ENCODE measurements at regions not wholly inside any gene's neighbourhood (a gene's known extent, or its start where the extent isn't known, plus 50 kb on each side); places are given as distances from the start of the nearest gene placed in this dataset.

GRCh38 chr12:78501825-78502224 lies 362.7 kb upstream of the SYT1 start:
- H3K4me1 ChIP-seq, result no peaks in the 10 kb centered on the region
- no peak overlapping the region for H3K4me3 ChIP-seq
- no peak for FAIRE-seq
- no peak overlapping the region for H3K4me2 ChIP-seq
- ATAC-seq, result no peak
- WGBS (ENCODE audit: missing lambda C conversion rate), result 47% methylated on average over 2 of the region's 2 CpGs
- DNase-seq (ENCODE audit: low read depth in 1 of 2, low spot score in 1 of 2), result no peak
- ChIA-PET CTCF (no interaction called here), POLR2A (no interaction called here)
- H3K27ac ChIP-seq, result no peak overlapping the region
- no peaks in the 10 kb centered on the region for H3K9me3 ChIP-seq
- no peak for TF ChIP-seq SREBF2 (IDR thresholded peaks at IDR 0.05)
- TF ChIP-seq CBX8 (IDR thresholded peaks at IDR 0.05), result no peak
- TF ChIP-seq CEBPB (IDR thresholded peaks at IDR 0.05), result no peak
- no peak for TF ChIP-seq MAZ (IDR thresholded peaks at IDR 0.05; ENCODE audit: borderline replicate concordance, low read depth, low read length)
- TF ChIP-seq PHF8 (IDR thresholded peaks at IDR 0.05; ENCODE audit: borderline replicate concordance, low read depth), result no peak
- TF ChIP-seq MYC (IDR thresholded peaks at IDR 0.05; ENCODE audit: borderline replicate concordance, low read length), result no peak
- no peak for TF ChIP-seq BHLHE40 (IDR thresholded peaks at IDR 0.05; ENCODE audit: low read depth, low read length)
- TF ChIP-seq BCL3 (IDR thresholded peaks at IDR 0.05), result no peak
- TF ChIP-seq E2F6 (IDR thresholded peaks at IDR 0.05; ENCODE audit: borderline replicate concordance, low read depth), result no peak
- TF ChIP-seq KDM1A (IDR thresholded peaks at IDR 0.05; ENCODE audit: low read depth), result no peak
- no peak for TF ChIP-seq POLR2A (IDR thresholded peaks at IDR 0.05; ENCODE audit: low read length)
- TF ChIP-seq MAFK (IDR thresholded peaks at IDR 0.05; ENCODE audit: partially characterized antibody), result no peak
- TF ChIP-seq ZNF302 (CRISPR knock-in tag; IDR thresholded peaks at IDR 0.05), result no peak
- no peak for TF ChIP-seq ELK1 (IDR thresholded peaks at IDR 0.05; ENCODE audit: low read depth, low read length)
- TF ChIP-seq HOXB13 (CRISPR knock-in tag; IDR thresholded peaks at IDR 0.05; ENCODE audit: low read depth), result no peak
- no peak for TF ChIP-seq CBX2 (IDR thresholded peaks at IDR 0.05; ENCODE audit: borderline replicate concordance, low read depth)
- TF ChIP-seq TP53 (CRISPR knock-in tag; IDR thresholded peaks at IDR 0.05), result no peak

- ChIA-PET POLR2A (no interaction called here), CTCF (no interaction called here)
- 50% methylated on average over 3 of the region's 4 CpGs for WGBS (ENCODE audit: missing lambda C conversion rate)
- Histone ChIP-seq H3K4me3 (no peak overlapping the region), H3K4me2 (no peak overlapping the region), H3K9me3 (no peaks in the 10 kb centered on the region; the same call in 2 of the 3 replicates), H3K27ac (no peak overlapping the region), H3K4me1 (no peaks in the 10 kb centered on the region)
- ATAC-seq (no peak), DNase-seq (ENCODE audit: low read depth in 1 of 2, low spot score in 1 of 2) (no peak), FAIRE-seq (no peak)
- TF ChIP-seq ZNF302 (CRISPR knock-in tag; IDR thresholded peaks at IDR 0.05) (no peak), ATOH8 (CRISPR knock-in tag; IDR thresholded peaks at IDR 0.05; ENCODE audit: low read depth) (no peak), NR3C1 (IDR thresholded peaks at IDR 0.05) (no peak), NPAS2 (CRISPR knock-in tag; IDR thresholded peaks at IDR 0.05; ENCODE audit: borderline replicate concordance) (no peak), TP53 (CRISPR knock-in tag; IDR thresholded peaks at IDR 0.05) (no peak), HEYL (CRISPR knock-in tag; IDR thresholded peaks at IDR 0.05) (no peak), CEBPB (IDR thresholded peaks at IDR 0.05) (no peak), HOXB5 (CRISPR knock-in tag; IDR thresholded peaks at IDR 0.05) (no peak), SMC3 (IDR thresholded peaks at IDR 0.05) (no peak), CHD2 (IDR thresholded peaks at IDR 0.05; ENCODE audit: low read length, partially characterized antibody) (no peak)
Measured at GRCh38 chr12:78519422-78519821, 345.2 kb upstream of the SYT1 start.
